ENCODE measurements at regions not wholly inside any gene's neighbourhood (a gene's known extent, or its start where the extent isn't known, plus 50 kb on each side); places are given as distances from the start of the nearest gene placed in this dataset.

DNA sequence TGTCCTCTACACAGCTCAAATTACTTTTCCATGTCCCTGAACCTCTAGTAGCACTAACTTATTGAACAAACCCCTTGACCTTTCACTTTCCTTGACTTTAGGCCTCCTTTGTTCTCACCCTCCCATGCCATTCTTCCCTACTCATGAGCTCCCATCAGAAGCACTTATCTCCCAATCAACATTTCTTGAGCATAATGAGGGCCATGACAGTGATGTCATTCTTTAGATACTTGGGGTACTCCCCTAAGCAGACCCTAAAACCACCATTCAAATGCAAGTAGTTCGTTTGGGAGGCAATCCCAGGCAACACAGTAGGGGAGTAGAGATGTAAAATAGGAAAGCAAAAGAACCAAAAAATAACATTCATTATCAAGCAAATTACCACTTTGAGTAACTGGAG is 115.9 kb upstream of the ARHGAP28 start:
- no peak for TF ChIP-seq EZH2 (IDR thresholded peaks at IDR 0.05)
- TF ChIP-seq POLR2AphosphoS5 (IDR thresholded peaks at IDR 0.05; ENCODE audit: borderline replicate concordance, low read depth, low read length) = no peak
- no peak for TF ChIP-seq FOXP2 (optimal IDR thresholded peaks at IDR 0.05; ENCODE audit: control extremely low read depth, extremely low read length, insufficient read depth)
